B cell (primary cell): ENCODE measurements at regions not wholly inside any gene's neighbourhood (a gene's known extent, or its start where the extent isn't known, plus 50 kb on each side); places are given as distances from the start of the nearest gene placed in this dataset.

Experiments
- ATAC-seq: fragments of 200-7000 bp; cut with Tn5 transposase; one replicate; pipeline ENCODE4 v1.10.0; 2021; ENCODE audit warnings: low read depth, mild to moderate bottlenecking, moderate number of reproducible peaks, moderate library complexity
- CTCF ChIA-PET: fragments of 350-600 bp; sonication (Branson Sonifier 250); formaldehyde crosslinking; loops from one replicate; lab custom pipeline; 2021; ENCODE audit warnings: antibody characterized with exemption, inconsistent platforms; lab: Charles Lee
- POLR2A ChIA-PET: fragments of 350-600 bp; sonication (Branson Sonifier 250); formaldehyde crosslinking; loops from one replicate; lab custom pipeline; 2021; ENCODE audit warnings: antibody characterized with exemption; lab: Charles Lee
- DNase-seq: peaks from one replicate; pipeline ENCODE4 v3.0.0; 2013
- H2AFZ ChIP-seq: 2 replicates; pipeline ENCODE4 v1.6.1; 2012; ENCODE audit warnings: mild to moderate bottlenecking, low read depth, low read length; ENCODE audit not compliant: insufficient read depth, poor library complexity, severe bottlenecking
- H3K27ac ChIP-seq, 2 donors: 1 replicate in 1 of 2; 2 replicates in 1 of 2; pipeline ENCODE4 v1.5.1; 2012 to 2013; ENCODE audit warnings: low read length in 2 of 2, mild to moderate bottlenecking in 2 of 2, moderate library complexity in 1 of 2
- H3K27me3 ChIP-seq, 4 experiments: fragments of 200-600 bp in 1 of 4; sonication (generic) in 1 of 4; replicated peaks in 1 of 4; 1 replicate in 2 of 4; 2 replicates in 2 of 4; pipeline versions ENCODE4 v1.6.1 to v1.7.0; 2013 to 2016; ENCODE audit warnings: low read length in 3 of 4, mild to moderate bottlenecking in 2 of 4, mixed read lengths in 1 of 4, moderate library complexity in 1 of 4; ENCODE audit not compliant: insufficient read depth in 4 of 4, control insufficient read depth in 3 of 4; ENCODE audit errors: control extremely low read depth in 1 of 4
- H3K36me3 ChIP-seq, 2 experiments: replicated peaks in 1 of 2; 1 replicate in 1 of 2; 2 replicates in 1 of 2; pipeline versions ENCODE4 v1.6.1 to v1.7.1; 2013; ENCODE audit warnings: low read length in 1 of 2; ENCODE audit not compliant: insufficient read depth in 2 of 2, control insufficient read depth in 1 of 2; ENCODE audit errors: control extremely low read depth in 1 of 2, extremely low read depth in 1 of 2
- H3K4me1 ChIP-seq, 2 donors: fragments of 200-600 bp in 1 of 2; sonication (generic) in 1 of 2; 1 replicate in 1 of 2; 2 replicates in 1 of 2; pipeline versions ENCODE4 v1.5.1 to v1.6.1; 2013 to 2017; ENCODE audit warnings: low read length in 2 of 2; ENCODE audit not compliant: control insufficient read depth in 2 of 2, insufficient read depth in 2 of 2
- H3K4me2 ChIP-seq: replicated peaks from 2 replicates; pipeline ENCODE3; 2012; ENCODE audit warnings: mild to moderate bottlenecking, low read depth, low read length; ENCODE audit not compliant: poor library complexity, severe bottlenecking
- H3K4me3 ChIP-seq, 5 experiments: fragments of 200-600 bp in 1 of 5; sonication (generic) in 1 of 5; 1 replicate in 3 of 5; 2 replicates in 2 of 5; pipeline versions ENCODE4 v1.5.1 to v1.7.0; 2011 to 2016; ENCODE audit warnings: low read length in 4 of 5, mild to moderate bottlenecking in 4 of 5, low read depth in 2 of 5, control low read depth in 1 of 5, moderate library complexity in 1 of 5; ENCODE audit not compliant: insufficient read depth in 1 of 5; ENCODE audit errors: control extremely low read depth in 1 of 5, extremely low read depth in 1 of 5
- H3K79me2 ChIP-seq: fragments of 200-600 bp; sonication (generic); one replicate; pipeline ENCODE4 v1.6.0; 2016; ENCODE audit warnings: low read length; ENCODE audit not compliant: control insufficient read depth, insufficient read depth
- H3K9ac ChIP-seq: fragments of 200-600 bp; sonication (generic); 2 replicates; pipeline ENCODE4 v1.6.1; 2017; ENCODE audit warnings: mild to moderate bottlenecking, low read length, moderate library complexity
- H3K9me3 ChIP-seq, 3 donors: one replicate each; pipeline versions ENCODE4 v1.6.1 to v1.7.1; 2013; ENCODE audit warnings: low read length in 2 of 3; ENCODE audit not compliant: control insufficient read depth in 2 of 3, insufficient read depth in 1 of 3; ENCODE audit errors: control extremely low read depth in 1 of 3
- H4K20me1 ChIP-seq: 2 replicates; pipeline ENCODE4 v1.6.0; 2012; ENCODE audit warnings: mild to moderate bottlenecking, low read length; ENCODE audit not compliant: insufficient read depth, control insufficient read depth, poor library complexity, severe bottlenecking
- H3K27ac Mint-ChIP-seq: one replicate; pipeline ENCODE4 v1.8.0; 2021; ENCODE audit warnings: mixed read lengths
- H3K27me3 Mint-ChIP-seq: one replicate; pipeline ENCODE4 v1.8.0; 2021; ENCODE audit warnings: mixed read lengths
- H3K4me1 Mint-ChIP-seq: one replicate; pipeline ENCODE4 v1.8.0; 2021; ENCODE audit warnings: mixed read lengths
- H3K4me3 Mint-ChIP-seq: one replicate; pipeline ENCODE4 v1.8.0; 2021; ENCODE audit warnings: mixed read lengths
- H3K9me3 Mint-ChIP-seq: one replicate; pipeline ENCODE4 v1.8.0; 2022; ENCODE audit warnings: mixed read lengths; ENCODE audit not compliant: insufficient read depth
- EZH2 ChIP-seq: IDR thresholded peaks from 2 replicates; pipeline ENCODE4 v1.6.1; 2012; ENCODE audit warnings: borderline replicate concordance, low read depth, mild to moderate bottlenecking, moderate library complexity, low read length; ENCODE audit not compliant: insufficient read depth, poor library complexity, severe bottlenecking
- WGBS: methylation state at CpG from one replicate; pipeline ENCODE4 v1.1.5; 2013; ENCODE audit warnings: missing lambda C conversion rate; ENCODE audit not compliant: insufficient coverage; 5-methylcytosine and 5-hydroxymethylcytosine counted together
- intact Hi-C: fragments of 100-400 bp; cut with micrococcal nuclease; formaldehyde crosslinking; loops from one replicate; pipeline ENCODE4 v1.10.0; 2022
- TF ChIP-seq, protein P1 (sequence below): fragments of 200-600 bp; IDR thresholded peaks from one replicate; pipeline ENCODE4 v1.8.0; 2022; ENCODE audit warnings: antibody characterized with exemption, mild to moderate bottlenecking

DNA sequence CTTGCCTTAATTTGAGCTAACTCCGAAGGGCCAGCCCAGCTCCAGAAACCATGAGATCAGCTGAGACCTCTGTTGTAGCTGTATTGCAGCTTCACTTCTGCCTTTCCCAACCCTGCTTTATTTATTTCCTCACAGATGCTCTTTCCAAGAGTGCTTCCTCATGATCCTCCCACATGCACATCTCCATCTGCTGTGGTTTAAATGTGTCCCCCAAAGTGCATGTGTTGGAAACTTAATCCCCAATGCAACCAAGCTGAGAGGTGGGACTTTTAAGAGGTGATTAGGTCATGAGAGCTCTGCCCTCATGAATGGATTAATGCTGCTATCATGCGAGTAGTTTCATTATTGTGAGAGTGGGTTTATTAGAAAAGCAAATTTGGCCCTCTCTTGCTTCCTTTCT is 164.4 kb upstream of the TAB2 start:
- no peaks in the 10 kb centered on the region for H3K36me3 ChIP-seq
- no peak overlapping the region for H3K4me2 ChIP-seq
- no peaks in the 10 kb centered on the region for H4K20me1 ChIP-seq
- Mint-ChIP-seq H3K9me3 (no peaks in the 10 kb centered on the region), H3K27me3 (peaks cover 8% of the 10 kb centered on the region), H3K4me1 (no peaks in the 10 kb centered on the region), H3K27ac (no peak overlapping the region), H3K4me3 (no peak overlapping the region)
- WGBS, result 100% methylated on average over 1 of the region's 2 CpGs
- DNase-seq (no peak), ATAC-seq (no peak)
- H2AFZ ChIP-seq, result no peak overlapping the region
- CTCF ChIA-PET, result no interaction called here
- H3K4me1 ChIP-seq, result no peaks in the 10 kb centered on the region
- TF ChIP-seq, protein P1, sequence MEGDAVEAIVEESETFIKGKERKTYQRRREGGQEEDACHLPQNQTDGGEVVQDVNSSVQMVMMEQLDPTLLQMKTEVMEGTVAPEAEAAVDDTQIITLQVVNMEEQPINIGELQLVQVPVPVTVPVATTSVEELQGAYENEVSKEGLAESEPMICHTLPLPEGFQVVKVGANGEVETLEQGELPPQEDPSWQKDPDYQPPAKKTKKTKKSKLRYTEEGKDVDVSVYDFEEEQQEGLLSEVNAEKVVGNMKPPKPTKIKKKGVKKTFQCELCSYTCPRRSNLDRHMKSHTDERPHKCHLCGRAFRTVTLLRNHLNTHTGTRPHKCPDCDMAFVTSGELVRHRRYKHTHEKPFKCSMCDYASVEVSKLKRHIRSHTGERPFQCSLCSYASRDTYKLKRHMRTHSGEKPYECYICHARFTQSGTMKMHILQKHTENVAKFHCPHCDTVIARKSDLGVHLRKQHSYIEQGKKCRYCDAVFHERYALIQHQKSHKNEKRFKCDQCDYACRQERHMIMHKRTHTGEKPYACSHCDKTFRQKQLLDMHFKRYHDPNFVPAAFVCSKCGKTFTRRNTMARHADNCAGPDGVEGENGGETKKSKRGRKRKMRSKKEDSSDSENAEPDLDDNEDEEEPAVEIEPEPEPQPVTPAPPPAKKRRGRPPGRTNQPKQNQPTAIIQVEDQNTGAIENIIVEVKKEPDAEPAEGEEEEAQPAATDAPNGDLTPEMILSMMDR, result no peak
- no peak for TF ChIP-seq EZH2
- no peak overlapping the region for H3K27ac ChIP-seq
- H3K9me3 ChIP-seq, result no peaks in the 10 kb centered on the region
- no peak overlapping the region for H3K4me3 ChIP-seq
- POLR2A ChIA-PET, result no interaction called here
- peaks cover 0 to under 1% (median 0%) of the 10 kb centered on the region in 4 experiments for H3K27me3 ChIP-seq
- H3K79me2 ChIP-seq, result no peaks in the 10 kb centered on the region
- intact Hi-C loops, result no loop called here
- H3K9ac ChIP-seq, result no peak overlapping the region

DNA sequence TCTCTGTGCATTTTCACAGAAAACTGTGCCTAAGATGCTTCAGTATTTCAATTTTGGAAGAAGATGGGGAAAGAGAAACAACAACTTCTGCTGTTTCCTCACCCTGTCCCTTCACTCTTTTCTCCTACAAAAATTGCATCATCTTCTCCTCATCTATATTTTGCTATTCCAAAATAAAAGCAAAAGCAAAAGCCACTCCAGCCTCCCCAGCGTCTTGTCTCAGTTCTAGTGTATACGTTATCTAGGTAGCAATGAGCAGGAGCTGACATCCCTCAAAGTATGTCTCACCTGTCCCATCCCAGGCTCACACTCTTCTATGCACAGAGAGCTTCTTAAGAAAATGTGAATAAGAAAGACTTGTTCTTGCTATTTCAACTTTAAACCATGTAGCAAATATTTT is 163.8 kb upstream of the TAB2 start:
- H3K4me1 Mint-ChIP-seq, result no peaks in the 10 kb centered on the region
- intact Hi-C loops, result no loop called here

More for the DNA sequence above, 163.8 kb upstream of the TAB2 start:
- ChIA-PET CTCF (no interaction called here), POLR2A (no interaction called here)
- H3K9ac ChIP-seq, result no peak overlapping the region
- no peaks in the 10 kb centered on the region for H3K4me1 ChIP-seq
- no CpG with 5 or more reads among the region's 2 CpGs for WGBS
- no peak overlapping the region for H3K4me3 ChIP-seq
- TF ChIP-seq, protein P1, result no peak
- TF ChIP-seq EZH2, result no peak
- H4K20me1 ChIP-seq, result no peaks in the 10 kb centered on the region
- Mint-ChIP-seq H3K9me3 (no peaks in the 10 kb centered on the region), H3K27me3 (peaks cover 3% of the 10 kb centered on the region), H3K4me3 (no peak overlapping the region), H3K27ac (no peak overlapping the region)
- H2AFZ ChIP-seq, result no peak overlapping the region
- H3K9me3 ChIP-seq, result no peaks in the 10 kb centered on the region
- DNase-seq (no peak), ATAC-seq (no peak)
- no peak overlapping the region for H3K4me2 ChIP-seq
- H3K36me3 ChIP-seq, result no peaks in the 10 kb centered on the region
- H3K27me3 ChIP-seq, result no peaks in the 10 kb centered on the region
- no peak overlapping the region for H3K27ac ChIP-seq
- no peaks in the 10 kb centered on the region for H3K79me2 ChIP-seq
